ENCODE measurements at regions not wholly inside any gene's neighbourhood (a gene's known extent, or its start where the extent isn't known, plus 50 kb on each side); places are given as distances from the start of the nearest gene placed in this dataset.
"Not testable (repeated sequence)": the region's sequence is repeated elsewhere in the genome, so short reads cannot be mapped to it uniquely, and the experiment has no call there.

DNA sequence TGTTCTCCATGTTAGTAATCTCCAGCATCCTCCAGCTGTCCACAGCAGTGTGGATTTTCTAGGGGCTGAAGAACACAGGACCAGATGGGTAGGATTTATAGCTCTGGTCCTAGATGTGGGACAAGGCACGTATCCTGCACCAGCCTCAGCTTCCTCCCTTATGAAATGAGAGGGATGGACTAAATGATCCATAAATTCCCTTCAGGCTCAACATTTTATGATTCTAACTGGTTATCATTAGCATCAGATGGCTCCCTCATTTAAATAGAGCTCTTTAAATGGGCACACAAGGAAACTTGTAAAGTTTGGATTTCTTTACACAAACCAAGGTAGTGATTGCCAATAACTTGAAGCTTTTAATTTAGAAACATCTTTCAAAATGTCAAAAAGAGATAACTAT, 97.7 kb downstream of the ESM1 start:
- DNase-seq: no peak
- intact Hi-C loops (cut with micrococcal nuclease): no loop called here
- ATAC-seq: no peak

DNA sequence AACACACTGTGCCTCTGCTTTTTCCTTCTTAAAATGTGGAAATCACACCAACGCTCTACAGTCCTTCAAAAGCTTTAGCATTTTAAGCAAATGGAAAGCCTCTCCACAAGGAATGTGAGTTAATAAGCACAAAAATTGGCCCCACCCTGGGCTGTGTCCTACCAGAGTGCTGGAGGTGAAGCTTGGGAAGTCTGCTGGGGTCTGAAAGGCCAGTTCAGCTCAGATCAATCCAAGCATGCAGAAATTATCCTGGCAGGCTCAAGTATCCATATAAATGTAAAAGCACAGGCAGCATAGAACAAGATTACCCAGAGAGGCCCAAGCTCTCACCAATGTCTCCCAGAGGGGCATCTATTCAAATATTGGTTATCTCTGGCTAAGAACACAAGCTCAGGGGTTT, 98.5 kb downstream of the ESM1 start:
- no peak for ATAC-seq
- intact Hi-C loops (cut with micrococcal nuclease): no loop called here
- DNase-seq: no peak

GRCh38 chr5:54885636-54886035, 99.8 kb downstream of the ESM1 start:
- DNase-seq (no peak), ATAC-seq (no peak)
- intact Hi-C loops (cut with micrococcal nuclease): no loop called here

DNA sequence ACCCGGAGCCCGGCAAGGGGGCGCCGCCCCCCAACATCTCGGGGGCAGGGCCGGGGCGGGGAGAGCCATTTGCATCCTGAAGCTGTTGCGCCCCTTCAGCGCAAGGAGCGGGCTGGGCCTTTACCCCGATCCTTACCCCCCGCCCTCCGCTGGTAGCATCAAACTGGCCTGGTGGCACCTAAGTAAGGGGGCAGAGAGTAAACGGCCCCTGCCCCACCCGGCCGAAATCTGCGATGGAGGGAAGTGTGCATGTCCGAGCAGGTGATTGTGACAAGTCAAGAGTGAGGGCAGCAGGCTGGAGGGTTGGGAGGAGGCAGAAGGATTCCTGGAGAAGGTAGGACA, 101.2 kb downstream of the ESM1 start:
- intact Hi-C loops (cut with micrococcal nuclease): no loop called here
- ATAC-seq (no peak), DNase-seq (no peak)

GRCh38 chr5:54883374-54884194, 101.8 kb downstream of the ESM1 start:
- DNase-seq: peak; percentile 53
- peak; percentile 82 for ATAC-seq
- intact Hi-C loops (cut with micrococcal nuclease): no loop called here

GRCh38 chr5:54882841-54883240, 102.6 kb downstream of the ESM1 start:
- ATAC-seq (no peak), DNase-seq (no peak)
- intact Hi-C loops (cut with micrococcal nuclease): no loop called here

GRCh38 chr5:54882101-54882500, 103.3 kb downstream of the ESM1 start:
- DNase-seq (no peak), ATAC-seq (no peak)
- intact Hi-C loops (cut with micrococcal nuclease): no loop called here

DNA sequence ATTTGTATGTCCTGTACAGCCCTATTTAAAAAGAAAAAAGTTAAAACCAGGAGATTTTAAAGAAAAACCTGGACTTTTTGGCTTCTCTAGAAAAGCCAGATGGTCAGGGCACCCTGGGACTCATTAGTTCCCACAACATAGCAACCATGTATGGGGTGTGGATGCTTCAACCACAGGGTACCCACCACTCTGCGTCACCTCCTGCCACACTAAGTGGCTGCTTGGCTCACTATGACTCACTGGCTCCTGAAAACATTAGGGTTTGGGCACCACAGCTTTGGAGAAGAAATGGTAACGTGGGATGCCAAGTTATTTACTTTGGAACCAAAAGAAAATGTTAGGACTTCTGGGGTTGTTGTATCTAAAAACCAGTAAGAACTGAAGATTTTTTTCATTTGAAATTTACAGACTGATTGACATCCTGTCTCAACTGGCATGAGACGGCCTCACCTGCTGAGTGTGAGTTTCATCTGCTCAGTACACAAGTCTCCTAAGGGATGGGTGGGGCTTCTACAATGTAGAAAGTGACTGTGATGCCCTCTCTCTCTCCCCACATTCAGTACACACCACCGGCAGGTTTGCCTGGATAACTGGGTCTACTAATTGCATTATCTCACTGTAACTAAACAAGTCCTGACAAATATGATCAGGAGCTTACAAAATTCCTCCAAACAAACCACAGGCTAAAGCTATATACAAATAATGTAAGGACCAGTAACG, 103.9 kb downstream of the ESM1 start:
- DNase-seq (no peak), ATAC-seq (no peak)
- intact Hi-C loops (cut with micrococcal nuclease): no loop called here

GRCh38 chr5:54876976-54877375, 108.4 kb downstream of the ESM1 start:
- intact Hi-C loops (cut with micrococcal nuclease): no loop called here
- ATAC-seq: no peak

GRCh38 chr5:54876556-54876955, 108.8 kb downstream of the ESM1 start:
- ATAC-seq (no peak), DNase-seq (no peak)
- intact Hi-C loops (cut with micrococcal nuclease): no loop called here

More at GRCh38 chr5:54876976-54877375, 108.4 kb downstream of the ESM1 start:
- DNase-seq: no peak

- intact Hi-C loops (cut with micrococcal nuclease): no loop called here
- ATAC-seq (no peak), DNase-seq (no peak)
Observed at GRCh38 chr5:54874337-54875021, 110.9 kb downstream of the ESM1 start.

GRCh38 chr5:54873691-54874090, 111.7 kb downstream of the ESM1 start:
- DNase-seq (no peak), ATAC-seq (no peak)
- intact Hi-C loops (cut with micrococcal nuclease): no loop called here

DNA sequence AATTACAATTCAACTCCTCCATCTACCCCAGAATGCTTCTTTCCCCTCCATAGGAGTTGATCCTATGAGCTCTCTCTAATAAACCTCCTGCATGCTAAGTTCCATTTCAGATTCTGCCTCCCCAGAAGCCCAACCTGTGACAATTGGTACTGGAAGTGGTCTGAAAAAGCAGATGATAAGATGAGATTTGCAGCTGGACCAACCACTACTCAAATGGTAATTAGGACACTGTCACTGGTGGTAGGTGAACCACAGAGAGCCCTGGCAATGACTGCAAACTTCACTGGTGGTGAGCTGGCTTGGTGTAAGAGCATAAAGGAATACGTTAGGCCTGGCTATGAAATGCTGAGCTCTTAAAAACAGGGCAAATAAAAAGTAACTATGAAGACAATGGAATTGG, 112.6 kb downstream of the ESM1 start:
- DNase-seq: no peak
- ATAC-seq: no peak
- intact Hi-C loops (cut with micrococcal nuclease): no loop called here

- intact Hi-C loops (cut with micrococcal nuclease): no loop called here
- ATAC-seq: no peak
- no peak for DNase-seq
Observed at GRCh38 chr5:54870271-54870670, 115.1 kb downstream of the ESM1 start.

DNA sequence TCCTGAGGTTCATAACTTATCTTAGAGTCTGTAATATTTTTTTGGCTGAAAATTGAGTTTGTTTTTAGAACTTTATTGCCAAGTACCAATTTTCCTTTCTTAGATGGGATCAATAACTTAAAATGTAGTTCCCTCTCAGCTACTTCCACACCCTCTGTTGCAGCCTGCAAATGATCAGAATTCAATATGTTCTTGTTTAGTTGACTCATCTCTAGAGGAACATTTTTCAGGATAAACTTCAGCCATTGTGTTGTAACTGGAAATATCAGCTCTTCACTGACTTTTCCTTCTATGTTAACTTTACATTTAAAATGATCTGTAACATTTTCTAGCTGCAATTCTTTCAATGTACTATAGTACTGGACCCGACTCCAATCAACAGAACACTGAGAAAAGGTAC, 115.7 kb downstream of the ESM1 start:
- intact Hi-C loops (cut with micrococcal nuclease): no loop called here
- ATAC-seq: no peak
- DNase-seq: no peak

GRCh38 chr5:54868511-54869483, 116.6 kb downstream of the ESM1 start:
- intact Hi-C loops (cut with micrococcal nuclease): no loop called here

GRCh38 chr5:54867310-54867944, 118.0 kb downstream of the ESM1 start:
- intact Hi-C loops (cut with micrococcal nuclease): no loop called here
- DNase-seq: no peak
- peak; percentile 47 for ATAC-seq

More at GRCh38 chr5:54868511-54869483, 116.6 kb downstream of the ESM1 start:
- ATAC-seq: no peak
- DNase-seq: no peak

GRCh38 chr5:54864911-54865515, 120.4 kb downstream of the ESM1 start:
- DNase-seq; intact Hi-C loops (cut with micrococcal nuclease); ATAC-seq: not testable (repeated sequence)

Data from left ventricle myocardium superior (tissue), 1 donor.